ENCODE measurements at regions not wholly inside any gene's neighbourhood (a gene's known extent, or its start where the extent isn't known, plus 50 kb on each side); places are given as distances from the start of the nearest gene placed in this dataset.

DNA sequence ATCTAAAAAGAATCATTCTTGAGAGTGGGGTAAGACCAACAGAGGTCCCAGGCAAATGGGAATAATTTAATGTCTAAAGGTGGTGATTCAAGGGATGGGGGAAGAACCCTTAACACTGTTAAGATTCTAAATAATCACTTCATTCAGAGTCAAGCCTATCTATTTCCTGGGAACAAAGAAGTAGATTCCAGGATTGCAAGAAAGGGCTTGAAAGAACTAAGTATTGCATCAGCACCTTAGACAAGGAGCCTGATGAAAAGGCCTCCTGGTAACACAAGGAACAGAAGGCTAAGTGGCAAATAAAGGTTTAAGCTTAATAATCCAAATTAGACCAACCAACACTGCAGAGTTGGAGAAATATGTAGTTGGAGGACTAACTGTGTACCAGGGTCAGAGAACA, 620.7 kb upstream of the BTBD3 start:
- TF ChIP-seq POLR2A (IDR thresholded peaks at IDR 0.05) = no peak
- TF ChIP-seq, protein P1, sequence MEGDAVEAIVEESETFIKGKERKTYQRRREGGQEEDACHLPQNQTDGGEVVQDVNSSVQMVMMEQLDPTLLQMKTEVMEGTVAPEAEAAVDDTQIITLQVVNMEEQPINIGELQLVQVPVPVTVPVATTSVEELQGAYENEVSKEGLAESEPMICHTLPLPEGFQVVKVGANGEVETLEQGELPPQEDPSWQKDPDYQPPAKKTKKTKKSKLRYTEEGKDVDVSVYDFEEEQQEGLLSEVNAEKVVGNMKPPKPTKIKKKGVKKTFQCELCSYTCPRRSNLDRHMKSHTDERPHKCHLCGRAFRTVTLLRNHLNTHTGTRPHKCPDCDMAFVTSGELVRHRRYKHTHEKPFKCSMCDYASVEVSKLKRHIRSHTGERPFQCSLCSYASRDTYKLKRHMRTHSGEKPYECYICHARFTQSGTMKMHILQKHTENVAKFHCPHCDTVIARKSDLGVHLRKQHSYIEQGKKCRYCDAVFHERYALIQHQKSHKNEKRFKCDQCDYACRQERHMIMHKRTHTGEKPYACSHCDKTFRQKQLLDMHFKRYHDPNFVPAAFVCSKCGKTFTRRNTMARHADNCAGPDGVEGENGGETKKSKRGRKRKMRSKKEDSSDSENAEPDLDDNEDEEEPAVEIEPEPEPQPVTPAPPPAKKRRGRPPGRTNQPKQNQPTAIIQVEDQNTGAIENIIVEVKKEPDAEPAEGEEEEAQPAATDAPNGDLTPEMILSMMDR (IDR thresholded peaks at IDR 0.05) = no peak
